ENCODE measurements at regions not wholly inside any gene's neighbourhood (a gene's known extent, or its start where the extent isn't known, plus 50 kb on each side); places are given as distances from the start of the nearest gene placed in this dataset.
"Not testable (repeated sequence)": the region's sequence is repeated elsewhere in the genome, so short reads cannot be mapped to it uniquely, and the experiment has no call there.

GRCh38 chr14:27256805-27257204 lies 659.0 kb upstream of the NOVA1 start:
- TF ChIP-seq CTCF (IDR thresholded peaks at IDR 0.05): no peak
- no peak for ATAC-seq
- CTCF ChIA-PET: no interaction called here

GRCh38 chr14:27267876-27268275 lies 670.0 kb upstream of the NOVA1 start:
- no peaks in the 10 kb centered on the region for H3K36me3 Mint-ChIP-seq (ENCODE audit: low read depth)
- TF ChIP-seq CTCF (IDR thresholded peaks at IDR 0.05): no peak
- no peak for DNase-seq
- ATAC-seq: no peak
- ChIA-PET POLR2A (no interaction called here), CTCF (no interaction called here)
- H3K4me3 Mint-ChIP-seq: no peak overlapping the region
- H3K4me1 Mint-ChIP-seq (ENCODE audit: low read depth): no peaks in the 10 kb centered on the region
- no peak overlapping the region for H3K27ac Mint-ChIP-seq
- no peaks in the 10 kb centered on the region for H3K27me3 Mint-ChIP-seq
- intact Hi-C loops (cut with micrococcal nuclease): no loop called here
- peaks cover 9% of the 10 kb centered on the region for H3K9me3 Mint-ChIP-seq

More at GRCh38 chr14:27256805-27257204, 659.0 kb upstream of the NOVA1 start:
- H3K9me3 Mint-ChIP-seq: peaks cover 16% of the 10 kb centered on the region
- no peaks in the 10 kb centered on the region for H3K27me3 Mint-ChIP-seq
- H3K4me1 Mint-ChIP-seq (ENCODE audit: low read depth): no peaks in the 10 kb centered on the region
- H3K36me3 Mint-ChIP-seq (ENCODE audit: low read depth): no peaks in the 10 kb centered on the region
- POLR2A ChIA-PET: no interaction called here
- no peak overlapping the region for H3K27ac Mint-ChIP-seq
- H3K4me3 Mint-ChIP-seq: no peak overlapping the region
- intact Hi-C loops (cut with micrococcal nuclease): no loop called here
- no peak for DNase-seq

GRCh38 chr14:27270716-27271115 lies 672.9 kb upstream of the NOVA1 start:
- ChIA-PET POLR2A (no interaction called here), CTCF (no interaction called here)
- TF ChIP-seq CTCF (IDR thresholded peaks at IDR 0.05): no peak
- ATAC-seq (no peak), DNase-seq (no peak)
- Mint-ChIP-seq H3K27ac (no peak overlapping the region), H3K4me3 (no peak overlapping the region), H3K36me3 (ENCODE audit: low read depth) (no peaks in the 10 kb centered on the region), H3K27me3 (no peaks in the 10 kb centered on the region), H3K4me1 (ENCODE audit: low read depth) (no peaks in the 10 kb centered on the region), H3K9me3 (peaks cover 11% of the 10 kb centered on the region)
- intact Hi-C loops (cut with micrococcal nuclease): no loop called here

- CTCF ChIA-PET: no interaction called here
- ATAC-seq (no peak), DNase-seq (no peak)
- Mint-ChIP-seq H3K27me3 (no peaks in the 10 kb centered on the region), H3K36me3 (ENCODE audit: low read depth) (no peaks in the 10 kb centered on the region), H3K9me3 (peaks cover 22% of the 10 kb centered on the region), H3K4me3 (no peak overlapping the region), H3K27ac (no peak overlapping the region), H3K4me1 (ENCODE audit: low read depth) (no peaks in the 10 kb centered on the region)
- POLR2A ChIA-PET: no interaction called here
- intact Hi-C loops (cut with micrococcal nuclease): no loop called here
- TF ChIP-seq CTCF (IDR thresholded peaks at IDR 0.05): no peak
These were observed 680.5 kb upstream of the NOVA1 start for GRCh38 chr14:27278341-27278740.

GRCh38 chr14:27305441-27305945 lies 707.7 kb upstream of the NOVA1 start:
- Mint-ChIP-seq H3K36me3 (ENCODE audit: low read depth) (no peaks in the 10 kb centered on the region), H3K27me3 (no peaks in the 10 kb centered on the region), H3K4me3 (no peak overlapping the region), H3K9me3 (peaks cover 22% of the 10 kb centered on the region), H3K27ac (no peak overlapping the region), H3K4me1 (ENCODE audit: low read depth) (no peaks in the 10 kb centered on the region)
- intact Hi-C loops (cut with micrococcal nuclease): no loop called here
- ATAC-seq (no peak), DNase-seq (no peak)
- POLR2A ChIA-PET: no interaction called here
- CTCF ChIA-PET: no interaction called here
- TF ChIP-seq CTCF (IDR thresholded peaks at IDR 0.05): no peak

- H3K4me3 Mint-ChIP-seq; CTCF ChIA-PET; H3K36me3 Mint-ChIP-seq (ENCODE audit: low read depth); H3K4me1 Mint-ChIP-seq (ENCODE audit: low read depth); H3K27ac Mint-ChIP-seq; H3K27me3 Mint-ChIP-seq; DNase-seq; intact Hi-C loops (cut with micrococcal nuclease); ATAC-seq; POLR2A ChIA-PET: not testable (repeated sequence)
- peaks cover 23% of the 10 kb centered on the region for H3K9me3 Mint-ChIP-seq
These were observed 714.9 kb upstream of the NOVA1 start for GRCh38 chr14:27312730-27313129.

Measured in activated CD8-positive, alpha-beta T cell treated with anti-CD3 and anti-CD28 coated beads for 36 hours (primary cell).